Prostate gland (tissue), 2 donors: ENCODE measurements at regions not wholly inside any gene's neighbourhood (a gene's known extent, or its start where the extent isn't known, plus 50 kb on each side); places are given as distances from the start of the nearest gene placed in this dataset.

ENCODE experiments used
- DNase-seq: peaks from one replicate; pipeline ENCODE4 v3.0.0-alpha.2; 2019; ENCODE audit warnings: low spot score
- H3K27ac ChIP-seq, 2 donors: fragments of 200-600 bp; sonication (generic); 2 replicates each; pipeline ENCODE4 v1.5.1; 2017 to 2019
- H3K27me3 ChIP-seq: fragments of 200-600 bp; sonication (generic); replicated peaks from 2 replicates; pipeline ENCODE4 v1.5.1; 2019; ENCODE audit not compliant: insufficient read depth
- H3K36me3 ChIP-seq, 2 donors: fragments of 200-600 bp; sonication (generic); 1 replicate in 1 of 2; 2 replicates in 1 of 2; pipeline versions ENCODE4 v1.5.1 to v1.8.1; 2017 to 2019
- H3K4me1 ChIP-seq: fragments of 200-600 bp; sonication (generic); replicated peaks from 2 replicates; pipeline ENCODE4 v1.5.1; 2019
- H3K4me3 ChIP-seq, 2 donors: fragments of 200-600 bp; sonication (generic); 2 replicates each; pipeline ENCODE4 v1.5.1; 2017 to 2019
- H3K9me3 ChIP-seq: fragments of 200-600 bp; sonication (generic); 2 replicates; pipeline ENCODE4 v1.5.1; 2017
- CTCF ChIP-seq, 4 experiments: fragments of 200-600 bp in 2 of 4; fragments of 450-650 bp in 2 of 4; sonication (generic) in 2 of 4; IDR thresholded peaks; 1 replicate in 3 of 4; 2 replicates in 1 of 4; pipeline ENCODE4 v1.5.1; 2016 to 2019; ENCODE audit warnings: antibody characterized with exemption in 4 of 4, mild to moderate bottlenecking in 2 of 4, moderate library complexity in 2 of 4
- POLR2A ChIP-seq: fragments of 450-650 bp; IDR thresholded peaks from one replicate; pipeline ENCODE4 v1.6.1; 2016; ENCODE audit warnings: antibody characterized with exemption, mild to moderate bottlenecking
- POLR2AphosphoS5 ChIP-seq: sonication (generic); formaldehyde crosslinking; IDR thresholded peaks from one replicate; pipeline ENCODE4 v1.6.1; 2017; ENCODE audit warnings: antibody characterized with exemption
- WGBS: methylation state at CpG from one replicate; pipeline ENCODE4 v1.1.5; 2018; 5-methylcytosine and 5-hydroxymethylcytosine counted together
- intact Hi-C: fragments of 100-400 bp; cut with DNase I; formaldehyde crosslinking; loops from one replicate; pipeline ENCODE4 v1.14.2; 2022

GRCh38 chr1:209103092-209103491 lies 480.4 kb upstream of the CAMK1G start:
- DNase-seq, result no peak
- H3K4me1 ChIP-seq, result no peaks in the 10 kb centered on the region
- no peaks in the 10 kb centered on the region for H3K27me3 ChIP-seq
- intact Hi-C loops, result no loop called here
- no peaks in the 10 kb centered on the region for H3K36me3 ChIP-seq
- 27% methylated on average over 4 of the region's 4 CpGs for WGBS
- no peaks in the 10 kb centered on the region for H3K9me3 ChIP-seq
- H3K27ac ChIP-seq, result no peak overlapping the region
- H3K4me3 ChIP-seq, result no peak overlapping the region
- no peak for TF ChIP-seq POLR2AphosphoS5
- no peak for TF ChIP-seq CTCF (IDR thresholded peaks at IDR 0.05)
- TF ChIP-seq POLR2A, result no peak

- Histone ChIP-seq H3K27ac (no peak overlapping the region), H3K4me3 (no peak overlapping the region), H3K27me3 (no peaks in the 10 kb centered on the region), H3K9me3 (no peaks in the 10 kb centered on the region), H3K36me3 (no peaks in the 10 kb centered on the region), H3K4me1 (no peaks in the 10 kb centered on the region)
- no peak for DNase-seq
- TF ChIP-seq POLR2A (no peak), POLR2AphosphoS5 (no peak), CTCF (IDR thresholded peaks at IDR 0.05) (no peak)
- intact Hi-C loops, result no loop called here
- WGBS, result 86% methylated on average over 3 of the region's 3 CpGs
Observed at GRCh38 chr1:209104646-209105045, 478.9 kb upstream of the CAMK1G start.

- Histone ChIP-seq H3K27me3 (no peaks in the 10 kb centered on the region), H3K27ac (no peak overlapping the region), H3K9me3 (no peaks in the 10 kb centered on the region), H3K4me1 (no peaks in the 10 kb centered on the region), H3K4me3 (no peak overlapping the region), H3K36me3 (no peaks in the 10 kb centered on the region)
- intact Hi-C loops, result no loop called here
- TF ChIP-seq POLR2AphosphoS5, result no peak
- no peak for TF ChIP-seq POLR2A
- TF ChIP-seq CTCF (IDR thresholded peaks at IDR 0.05), result no peak
- 43% methylated on average over 3 of the region's 3 CpGs for WGBS
- no peak for DNase-seq
Observed at GRCh38 chr1:209105701-209106100, 477.8 kb upstream of the CAMK1G start.

- no peak overlapping the region for H3K4me3 ChIP-seq
- no peaks in the 10 kb centered on the region for H3K9me3 ChIP-seq
- no peak overlapping the region for H3K27ac ChIP-seq
- H3K27me3 ChIP-seq, result no peaks in the 10 kb centered on the region
- intact Hi-C loops, result no loop called here
- no peak for DNase-seq
- 29% methylated on average over 8 of the region's 8 CpGs for WGBS
- no peaks in the 10 kb centered on the region for H3K4me1 ChIP-seq
- TF ChIP-seq POLR2AphosphoS5, result no peak
- no peak for TF ChIP-seq CTCF (IDR thresholded peaks at IDR 0.05)
- no peak for TF ChIP-seq POLR2A
- no peaks in the 10 kb centered on the region for H3K36me3 ChIP-seq
Observed at GRCh38 chr1:209106237-209106741, 477.2 kb upstream of the CAMK1G start.

GRCh38 chr1:209106861-209107260 lies 476.7 kb upstream of the CAMK1G start:
- Histone ChIP-seq H3K4me3 (no peak overlapping the region), H3K36me3 (no peaks in the 10 kb centered on the region), H3K9me3 (no peaks in the 10 kb centered on the region), H3K4me1 (no peaks in the 10 kb centered on the region), H3K27ac (no peak overlapping the region), H3K27me3 (no peaks in the 10 kb centered on the region)
- intact Hi-C loops, result no loop called here
- 80% methylated on average over 4 of the region's 4 CpGs for WGBS
- TF ChIP-seq POLR2A, result no peak
- TF ChIP-seq CTCF (IDR thresholded peaks at IDR 0.05), result no peak
- no peak for TF ChIP-seq POLR2AphosphoS5
- DNase-seq, result no peak
